ENCODE measurements at regions not wholly inside any gene's neighbourhood (a gene's known extent, or its start where the extent isn't known, plus 50 kb on each side); places are given as distances from the start of the nearest gene placed in this dataset.

DNA sequence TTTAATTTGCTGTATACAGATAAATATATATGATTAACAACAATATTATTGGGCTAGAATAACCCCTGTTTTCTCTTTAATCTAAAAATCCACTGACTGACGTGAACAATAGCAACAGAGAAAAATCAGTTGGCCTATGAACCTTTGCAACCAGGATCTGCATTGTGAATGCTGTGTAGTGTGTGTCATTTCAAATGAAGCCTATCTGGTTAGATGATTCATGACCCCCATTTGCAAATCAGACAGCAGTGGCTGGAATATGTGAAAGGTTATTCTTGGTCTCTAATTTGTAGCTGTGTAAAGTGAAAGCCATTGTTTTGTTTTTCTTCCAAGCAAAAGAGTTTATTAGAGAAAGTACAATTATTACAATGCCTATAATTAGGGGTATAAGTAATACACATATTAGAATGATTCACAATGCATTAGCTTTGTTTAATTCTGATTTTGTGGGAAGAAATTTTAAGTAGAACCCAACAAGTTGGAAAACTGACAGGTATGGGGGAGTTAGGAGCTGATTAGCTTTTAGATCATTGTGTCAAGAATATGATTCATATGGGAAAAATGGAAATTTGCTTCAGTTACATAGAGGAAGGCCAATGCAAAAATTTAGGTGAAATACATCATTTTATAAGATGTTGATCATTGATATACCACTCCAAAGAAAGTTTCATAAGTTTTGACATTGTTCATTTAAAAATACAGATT is 1362.2 kb upstream of the TMEFF2 start:
- no peak for DNase-seq (ENCODE audit: low spot score)
- Histone ChIP-seq H3K9me3 (ENCODE audit: low read depth) (no peaks in the 10 kb centered on the region), H3K4me1 (ENCODE audit: insufficient read depth) (no peaks in the 10 kb centered on the region), H3K27ac (no peak overlapping the region), H2AFZ (no peak overlapping the region), H3K36me3 (replicated peaks; ENCODE audit: insufficient read depth, low read depth) (no peaks in the 10 kb centered on the region), H3K79me2 (peaks cover 2% of the 10 kb centered on the region), H3K9me2 (replicated peaks; ENCODE audit: insufficient read depth) (no peaks in the 10 kb centered on the region), H3K27me3 (no peaks in the 10 kb centered on the region), H4K20me1 (ENCODE audit: insufficient read depth, poor library complexity, severe bottlenecking) (no peaks in the 10 kb centered on the region), H3K4me2 (no peak overlapping the region), H3K4me3 (no peak overlapping the region)
- WGBS (ENCODE audit: low lambda C conversion rate, missing lambda C conversion rate), result 87% methylated on average over 1 of the region's 1 CpG
- no peak for TF ChIP-seq EZH2phosphoT487 (IDR thresholded peaks at IDR 0.05; ENCODE audit: low read depth, severe bottlenecking, unreplicated experiment)
- TF ChIP-seq CTCF (IDR thresholded peaks at IDR 0.05; ENCODE audit: poor library complexity), result no peak
- no peak for TF ChIP-seq EZH2 (IDR thresholded peaks at IDR 0.05; ENCODE audit: borderline replicate concordance)

GRCh38 chr2:193549661-193550060 is 1354.9 kb upstream of the TMEFF2 start:
- Histone ChIP-seq H3K4me1 (ENCODE audit: insufficient read depth) (no peaks in the 10 kb centered on the region), H3K4me3 (no peak overlapping the region), H3K27ac (no peak overlapping the region), H3K4me2 (no peak overlapping the region), H3K79me2 (no peaks in the 10 kb centered on the region), H2AFZ (no peak overlapping the region), H3K9me3 (ENCODE audit: low read depth) (no peaks in the 10 kb centered on the region), H3K9me2 (replicated peaks; ENCODE audit: insufficient read depth) (no peaks in the 10 kb centered on the region), H4K20me1 (ENCODE audit: insufficient read depth, poor library complexity, severe bottlenecking) (no peaks in the 10 kb centered on the region), H3K27me3 (no peaks in the 10 kb centered on the region), H3K36me3 (replicated peaks; ENCODE audit: insufficient read depth, low read depth) (no peaks in the 10 kb centered on the region)
- TF ChIP-seq CTCF (IDR thresholded peaks at IDR 0.05; ENCODE audit: poor library complexity) (no peak), EZH2phosphoT487 (IDR thresholded peaks at IDR 0.05; ENCODE audit: low read depth, severe bottlenecking, unreplicated experiment) (no peak), EZH2 (IDR thresholded peaks at IDR 0.05; ENCODE audit: borderline replicate concordance) (no peak)
- DNase-seq (ENCODE audit: low spot score), result no peak

GRCh38 chr2:193542762-193543161 is 1348.0 kb upstream of the TMEFF2 start:
- peaks cover 5% of the 10 kb centered on the region for H3K79me2 ChIP-seq
- no peak overlapping the region for H3K4me3 ChIP-seq
- no peaks in the 10 kb centered on the region for H3K27me3 ChIP-seq
- H3K9me3 ChIP-seq (ENCODE audit: low read depth), result peaks cover 7% of the 10 kb centered on the region
- TF ChIP-seq EZH2 (IDR thresholded peaks at IDR 0.05; ENCODE audit: borderline replicate concordance), result no peak
- TF ChIP-seq CTCF (IDR thresholded peaks at IDR 0.05; ENCODE audit: poor library complexity), result no peak
- no peak for TF ChIP-seq EZH2phosphoT487 (IDR thresholded peaks at IDR 0.05; ENCODE audit: low read depth, severe bottlenecking, unreplicated experiment)
- no peaks in the 10 kb centered on the region for H3K9me2 ChIP-seq (replicated peaks; ENCODE audit: insufficient read depth)
- DNase-seq (ENCODE audit: low spot score), result no peak
- no peak overlapping the region for H3K4me2 ChIP-seq
- H3K27ac ChIP-seq, result no peak overlapping the region
- H4K20me1 ChIP-seq (ENCODE audit: insufficient read depth, poor library complexity, severe bottlenecking), result no peaks in the 10 kb centered on the region
- no peak overlapping the region for H2AFZ ChIP-seq
- no peaks in the 10 kb centered on the region for H3K4me1 ChIP-seq (ENCODE audit: insufficient read depth)
- 86% methylated on average over 3 of the region's 3 CpGs for WGBS (ENCODE audit: low lambda C conversion rate, missing lambda C conversion rate)
- no peaks in the 10 kb centered on the region for H3K36me3 ChIP-seq (replicated peaks; ENCODE audit: insufficient read depth, low read depth)

DNA sequence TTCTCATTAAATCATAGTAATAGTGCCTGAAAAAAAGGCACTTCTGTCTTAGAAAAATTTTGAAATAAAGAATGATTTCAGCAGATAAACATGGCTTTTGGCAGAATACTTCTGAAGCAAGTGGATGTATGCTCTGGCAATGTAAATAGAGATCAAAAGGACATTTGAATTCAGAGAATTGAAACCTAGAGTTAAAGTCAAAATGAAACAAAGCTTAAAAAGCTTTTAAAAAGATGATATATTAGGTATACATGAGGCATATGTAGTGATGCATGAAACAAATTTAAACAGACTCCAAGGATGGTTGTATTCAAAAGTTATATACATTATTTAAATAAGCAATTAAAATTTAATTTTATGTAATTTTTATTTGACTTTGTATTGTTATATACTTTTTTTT is 1344.5 kb upstream of the TMEFF2 start:
- no peaks in the 10 kb centered on the region for H3K36me3 ChIP-seq (replicated peaks; ENCODE audit: insufficient read depth, low read depth)
- DNase-seq (ENCODE audit: low spot score), result no peak
- H3K4me2 ChIP-seq, result no peak overlapping the region
- no peaks in the 10 kb centered on the region for H3K27me3 ChIP-seq
- no peaks in the 10 kb centered on the region for H3K4me1 ChIP-seq (ENCODE audit: insufficient read depth)
- no peak overlapping the region for H2AFZ ChIP-seq
- no peak overlapping the region for H3K4me3 ChIP-seq
- no peak overlapping the region for H3K27ac ChIP-seq
- no peaks in the 10 kb centered on the region for H3K9me2 ChIP-seq (replicated peaks; ENCODE audit: insufficient read depth)
- peaks cover 5% of the 10 kb centered on the region for H3K9me3 ChIP-seq (ENCODE audit: low read depth)
- peaks cover 11% of the 10 kb centered on the region for H3K79me2 ChIP-seq
- no peaks in the 10 kb centered on the region for H4K20me1 ChIP-seq (ENCODE audit: insufficient read depth, poor library complexity, severe bottlenecking)
- TF ChIP-seq EZH2phosphoT487 (IDR thresholded peaks at IDR 0.05; ENCODE audit: low read depth, severe bottlenecking, unreplicated experiment) (no peak), CTCF (IDR thresholded peaks at IDR 0.05; ENCODE audit: poor library complexity) (no peak), EZH2 (IDR thresholded peaks at IDR 0.05; ENCODE audit: borderline replicate concordance) (no peak)

Data from hepatocyte (in vitro differentiated cells).